T-helper 2 cell (primary cell): ENCODE measurements at regions not wholly inside any gene's neighbourhood (a gene's known extent, or its start where the extent isn't known, plus 50 kb on each side); places are given as distances from the start of the nearest gene placed in this dataset.

Source experiments
- DNase-seq, 5 experiments: peaks; one replicate each; pipeline versions ENCODE4 v3.0.0 to v3.0.0-alpha.2; 2012 to 2022

- no peak for DNase-seq
Observed at GRCh38 chr2:45138904-45139303, 129.7 kb upstream of the SIX2 start.

- DNase-seq, result no peak
Observed at GRCh38 chr2:45137966-45138695, 128.9 kb upstream of the SIX2 start.

DNA sequence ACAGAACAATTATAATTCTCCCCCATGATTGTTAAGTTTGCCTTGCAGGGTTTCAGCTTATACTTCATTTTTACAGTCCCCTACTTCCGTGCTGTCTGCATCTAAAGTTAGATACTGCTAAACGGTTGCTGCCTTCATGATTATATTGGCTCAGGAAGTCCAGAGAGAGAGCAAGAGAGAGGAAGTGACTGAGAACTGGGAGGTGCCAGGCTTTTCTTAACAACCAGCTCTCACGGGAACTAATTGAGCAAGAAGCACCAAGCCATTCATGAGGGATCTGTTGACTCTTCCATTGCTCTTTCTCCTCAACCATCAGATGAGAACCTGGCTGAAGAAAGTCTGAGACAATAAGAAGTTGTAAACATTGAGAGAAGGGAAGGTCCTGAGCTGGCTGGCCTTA, 125.5 kb upstream of the SIX2 start:
- no peak for DNase-seq

DNA sequence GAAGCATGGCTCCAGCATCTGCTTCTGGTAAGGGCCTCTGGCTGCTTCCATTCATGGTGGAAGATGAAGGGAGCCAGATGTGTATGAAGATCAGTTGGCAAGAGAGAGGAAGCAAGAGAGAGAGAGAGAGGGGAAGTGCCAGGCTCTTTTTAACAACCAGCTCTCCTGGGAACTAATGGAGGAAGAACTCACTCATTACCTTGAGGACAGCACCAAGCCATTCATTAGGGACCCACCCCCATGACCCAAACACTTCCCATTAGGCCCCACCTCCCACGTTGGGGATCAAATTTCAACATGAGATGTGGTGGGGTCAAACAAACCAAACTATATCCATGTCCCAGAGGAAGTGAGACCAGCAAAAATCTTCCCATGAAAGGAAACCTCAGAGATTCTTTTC, 124.8 kb upstream of the SIX2 start:
- DNase-seq, result no peak

DNA sequence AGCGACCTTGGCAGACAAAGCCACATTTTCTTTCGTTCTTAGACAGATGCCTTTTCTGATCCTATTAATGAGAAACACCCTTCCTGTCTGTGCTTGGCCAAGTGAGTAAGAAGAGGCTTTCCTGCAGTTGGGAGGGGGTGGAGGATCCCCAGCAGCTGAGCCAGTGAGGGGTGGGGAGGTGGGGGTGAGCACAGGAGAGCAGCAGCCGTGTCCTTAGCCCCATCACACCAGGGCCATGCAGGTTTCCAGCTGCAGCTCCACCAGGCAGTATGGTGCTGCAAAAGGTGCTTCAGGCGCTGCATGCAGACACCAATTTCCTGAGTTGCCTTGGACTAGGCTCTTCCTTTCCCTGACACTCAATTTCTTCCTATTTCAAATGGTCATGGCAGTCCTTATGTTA, 123.3 kb upstream of the SIX2 start:
- no peak for DNase-seq

DNA sequence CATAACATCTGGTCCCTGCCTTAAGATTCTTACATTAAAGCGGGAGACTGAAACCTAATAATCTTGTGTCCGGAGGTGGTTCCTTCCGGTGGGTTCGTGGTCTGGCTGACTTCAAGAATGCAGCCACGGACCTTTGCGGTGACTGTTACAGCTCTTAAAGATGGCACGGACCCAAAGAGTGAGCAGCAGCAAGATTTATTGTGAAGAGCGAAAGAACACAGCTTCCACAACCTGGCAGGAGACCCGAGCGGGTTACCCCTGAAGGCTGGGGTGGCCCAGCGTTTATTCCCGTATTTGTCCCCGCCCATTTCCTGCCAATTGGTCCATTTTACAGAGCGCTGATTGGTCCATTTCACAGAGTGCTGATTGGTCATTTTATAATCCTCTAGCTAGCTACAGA, 122.3 kb upstream of the SIX2 start:
- DNase-seq, result no peak

- no peak for DNase-seq
Observed at GRCh38 chr2:45130736-45131135, 121.5 kb upstream of the SIX2 start.

GRCh38 chr2:45128580-45128997, 119.3 kb upstream of the SIX2 start:
- DNase-seq, result no peak

GRCh38 chr2:45127891-45128290, 118.6 kb upstream of the SIX2 start:
- DNase-seq, result no peak

GRCh38 chr2:45127321-45127720, 118.1 kb upstream of the SIX2 start:
- DNase-seq, result no peak

DNA sequence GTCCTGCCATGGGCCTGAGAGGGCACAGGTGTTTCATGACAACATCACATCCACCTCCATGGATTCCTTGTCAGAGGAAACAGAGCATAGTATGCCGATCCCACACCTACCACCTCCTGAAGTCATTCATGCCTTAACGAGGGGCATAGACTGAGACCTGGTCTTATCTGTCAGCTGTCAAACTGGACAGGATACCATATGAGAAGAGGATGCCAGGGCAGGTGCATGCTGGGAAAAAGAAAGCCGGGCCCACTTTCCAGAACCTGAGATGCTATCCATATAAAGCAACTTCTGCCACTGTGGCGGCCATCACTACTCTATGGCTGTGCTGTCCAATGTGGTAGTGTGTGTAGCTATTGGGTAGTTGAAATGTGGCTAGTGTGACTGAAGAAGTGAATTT, 116.0 kb upstream of the SIX2 start:
- DNase-seq, result no peak

DNA sequence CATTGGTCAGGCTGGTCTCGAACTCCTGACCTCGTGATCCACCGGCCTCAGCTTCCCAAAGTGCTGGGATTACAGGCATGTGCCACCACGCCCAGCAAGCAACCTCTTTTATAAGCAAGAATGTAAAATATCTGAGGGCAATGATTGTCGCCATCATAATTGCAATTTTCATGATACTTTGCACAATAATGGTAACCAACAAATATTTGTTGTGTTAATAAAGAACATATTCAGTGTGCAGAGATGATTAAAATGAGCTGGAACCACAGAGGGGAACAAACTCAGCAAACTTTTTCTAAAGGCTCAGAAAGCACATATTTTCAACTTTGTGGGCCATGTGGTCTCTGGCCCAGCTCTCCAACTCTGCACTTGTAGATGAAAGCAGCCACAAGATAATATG, 115.2 kb upstream of the SIX2 start:
- DNase-seq, result no peak

DNA sequence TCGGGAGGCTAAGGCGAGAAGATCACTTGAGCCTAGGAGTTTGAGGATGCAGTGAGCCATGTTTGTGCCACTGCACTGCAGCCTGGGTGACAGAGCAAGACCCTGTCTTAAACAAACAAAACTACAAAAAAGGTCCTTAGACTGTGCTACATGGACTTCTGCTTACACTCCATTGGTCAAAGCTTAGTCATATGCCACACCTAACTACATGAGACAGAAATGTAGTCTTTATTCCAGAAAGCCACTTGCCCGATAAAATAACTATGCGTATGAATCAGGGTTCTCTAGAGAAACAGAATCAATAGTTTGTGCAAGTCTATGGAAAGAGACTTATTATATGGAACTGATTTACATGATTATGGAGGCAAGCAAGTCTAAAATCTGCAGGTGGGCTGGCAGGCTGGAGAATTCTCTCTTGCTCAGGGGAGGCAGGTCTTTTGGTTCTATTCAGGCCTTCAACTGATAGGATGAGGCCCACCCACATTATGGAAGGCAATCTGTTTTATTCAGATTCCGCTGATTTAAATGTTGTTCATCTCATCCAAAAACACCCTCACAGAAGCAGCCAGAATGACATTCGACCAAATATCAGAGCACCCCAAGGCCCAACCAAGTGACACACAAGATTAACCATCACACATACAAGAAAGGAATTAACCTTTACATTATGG, 114.4 kb upstream of the SIX2 start:
- no peak for DNase-seq

DNA sequence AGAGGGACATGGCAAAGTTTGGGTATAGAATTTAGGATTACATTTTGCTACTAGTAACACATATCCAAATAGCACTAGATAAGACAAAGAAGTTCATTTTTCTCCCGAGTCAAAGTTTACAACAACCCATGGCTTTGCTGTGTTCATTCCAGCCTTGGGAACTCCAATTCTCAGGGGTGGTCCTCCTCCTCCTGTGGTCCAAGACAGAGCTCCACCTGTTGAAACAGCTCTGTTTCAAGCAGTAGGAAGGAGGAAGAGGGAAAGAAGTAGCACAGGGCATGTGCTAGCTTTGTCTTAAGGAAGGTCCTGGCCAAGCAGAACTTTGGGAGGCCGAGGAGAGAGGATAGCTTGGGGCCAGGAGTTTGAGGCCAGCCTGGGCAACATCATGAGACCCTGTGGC, 113.8 kb upstream of the SIX2 start:
- DNase-seq, result no peak

- no peak for DNase-seq
Observed at GRCh38 chr2:45121236-45121927, 112.1 kb upstream of the SIX2 start.

GRCh38 chr2:45120546-45120945, 111.3 kb upstream of the SIX2 start:
- DNase-seq, result no peak

DNA sequence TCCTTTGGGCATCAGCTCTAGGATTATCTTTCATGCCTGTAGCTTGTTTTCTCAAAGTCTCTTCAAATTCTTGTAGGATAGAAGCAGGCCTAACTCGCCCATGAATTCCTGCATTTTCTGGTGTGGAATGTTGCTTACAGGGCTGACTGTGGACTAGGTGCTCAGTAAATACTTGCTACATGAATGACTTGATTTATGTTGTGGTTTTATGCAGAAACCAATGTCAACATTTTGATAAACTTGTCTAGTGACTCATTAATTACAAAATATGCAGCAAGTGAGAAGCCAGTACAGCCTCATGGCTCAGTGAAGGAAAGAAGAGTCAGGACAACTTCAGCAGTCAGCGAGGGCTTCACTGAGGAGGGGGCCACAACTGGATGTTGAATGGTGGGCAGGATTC, 110.6 kb upstream of the SIX2 start:
- DNase-seq, result no peak

GRCh38 chr2:45119038-45119437, 109.8 kb upstream of the SIX2 start:
- no peak for DNase-seq

GRCh38 chr2:45117383-45117782, 108.1 kb upstream of the SIX2 start:
- DNase-seq, result no peak

GRCh38 chr2:45115181-45115580, 105.9 kb upstream of the SIX2 start:
- DNase-seq, result no peak

DNA sequence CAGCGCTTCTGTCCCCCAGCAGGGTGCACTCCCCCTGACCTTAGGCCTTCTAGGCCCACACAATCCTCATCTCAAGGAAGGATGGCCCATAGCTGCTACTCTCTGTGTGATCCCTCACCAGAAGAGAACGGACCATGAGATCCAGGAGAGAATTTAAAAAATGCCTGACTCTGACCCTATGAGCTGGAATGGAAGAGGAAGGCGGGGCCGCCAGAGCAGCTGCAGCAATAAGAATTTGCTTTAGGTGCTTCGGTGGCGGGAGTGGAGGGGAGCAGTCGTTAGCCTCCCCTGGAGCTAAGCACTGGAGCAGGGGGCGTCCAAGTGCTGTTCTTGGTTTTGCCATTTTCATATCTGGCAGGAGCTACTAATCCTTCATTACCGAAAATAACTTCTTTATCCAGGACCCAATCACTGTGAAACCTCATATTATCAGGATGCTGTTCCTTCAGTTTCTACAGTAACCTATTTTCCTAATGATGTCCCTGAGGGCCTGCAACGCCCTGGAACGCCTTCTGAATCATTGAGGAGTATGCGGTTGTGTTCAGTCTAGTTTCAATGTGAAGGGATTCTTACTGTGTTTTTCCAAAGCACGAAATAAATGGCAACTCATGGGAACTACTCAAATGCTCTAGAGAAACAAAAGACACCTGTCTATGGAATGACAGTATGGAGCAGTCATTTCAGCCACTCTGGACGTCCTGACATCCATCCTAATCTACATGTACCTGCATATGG, 105.1 kb upstream of the SIX2 start:
- no peak for DNase-seq

- no peak for DNase-seq
Observed at GRCh38 chr2:45112750-45113149, 103.5 kb upstream of the SIX2 start.

- DNase-seq, result no peak
Observed at GRCh38 chr2:45105050-45105582, 95.9 kb upstream of the SIX2 start.
